HCT116 (cell line): ENCODE measurements at regions not wholly inside any gene's neighbourhood (a gene's known extent, or its start where the extent isn't known, plus 50 kb on each side); places are given as distances from the start of the nearest gene placed in this dataset.

Experiments
- MAX ChIP-seq: IDR thresholded peaks from 2 replicates; pipeline ENCODE4 v1.6.1; 2012
- ZNF274 ChIP-seq: fragments of 200-500 bp; sonication (Bioruptor generic); IDR thresholded peaks from 2 replicates; pipeline ENCODE4 v1.6.1; 2014; ENCODE audit warnings: mild to moderate bottlenecking, low read depth, low read length, inconsistent platforms
- TF ChIP-seq, protein P1 (sequence below), 3 experiments: fragments of 200-600 bp in 1 of 3; sonication (generic) in 1 of 3; IDR thresholded peaks in 2 of 3; conservative IDR thresholded peaks in 1 of 3; 2 replicates each; pipeline ENCODE4 v1.5.1; 2012 to 2017; ENCODE audit warnings: low read depth in 2 of 3, low read length in 2 of 3, antibody characterized with exemption in 1 of 3, borderline replicate concordance in 1 of 3, control low read depth in 1 of 3, mild to moderate bottlenecking in 1 of 3, mixed read lengths in 1 of 3, mixed run types in 1 of 3, moderate library complexity in 1 of 3; ENCODE audit not compliant: insufficient read depth in 1 of 3

DNA sequence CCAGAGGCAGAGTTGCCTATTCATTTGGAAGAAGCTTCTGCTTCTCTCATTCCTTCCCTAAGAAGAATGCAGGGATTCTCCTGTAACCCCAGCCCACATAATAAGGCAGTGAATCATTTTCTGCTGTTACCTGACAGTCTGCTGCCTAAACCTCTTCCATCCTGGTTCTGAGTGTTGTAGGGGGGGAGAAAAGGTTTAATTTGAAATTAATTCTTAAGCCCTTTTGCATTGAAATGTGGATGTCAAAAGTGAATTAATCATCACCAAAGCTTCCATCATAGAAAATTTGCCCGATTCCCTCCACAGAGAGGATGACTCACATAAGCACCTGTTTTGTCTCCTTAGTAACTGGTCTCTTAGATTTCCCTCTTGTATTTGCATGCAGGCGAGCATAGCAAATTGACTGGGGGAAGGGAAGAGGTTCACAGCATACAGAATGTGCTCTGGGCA, 146.7 kb upstream of the FNDC3A start:
- TF ChIP-seq ZNF274 (no peak), MAX (no peak)
- TF ChIP-seq, protein P1, sequence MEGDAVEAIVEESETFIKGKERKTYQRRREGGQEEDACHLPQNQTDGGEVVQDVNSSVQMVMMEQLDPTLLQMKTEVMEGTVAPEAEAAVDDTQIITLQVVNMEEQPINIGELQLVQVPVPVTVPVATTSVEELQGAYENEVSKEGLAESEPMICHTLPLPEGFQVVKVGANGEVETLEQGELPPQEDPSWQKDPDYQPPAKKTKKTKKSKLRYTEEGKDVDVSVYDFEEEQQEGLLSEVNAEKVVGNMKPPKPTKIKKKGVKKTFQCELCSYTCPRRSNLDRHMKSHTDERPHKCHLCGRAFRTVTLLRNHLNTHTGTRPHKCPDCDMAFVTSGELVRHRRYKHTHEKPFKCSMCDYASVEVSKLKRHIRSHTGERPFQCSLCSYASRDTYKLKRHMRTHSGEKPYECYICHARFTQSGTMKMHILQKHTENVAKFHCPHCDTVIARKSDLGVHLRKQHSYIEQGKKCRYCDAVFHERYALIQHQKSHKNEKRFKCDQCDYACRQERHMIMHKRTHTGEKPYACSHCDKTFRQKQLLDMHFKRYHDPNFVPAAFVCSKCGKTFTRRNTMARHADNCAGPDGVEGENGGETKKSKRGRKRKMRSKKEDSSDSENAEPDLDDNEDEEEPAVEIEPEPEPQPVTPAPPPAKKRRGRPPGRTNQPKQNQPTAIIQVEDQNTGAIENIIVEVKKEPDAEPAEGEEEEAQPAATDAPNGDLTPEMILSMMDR (IDR thresholded peaks at IDR 0.05 in 2 of 3, conservative IDR thresholded peaks at IDR 0.05 in 1 of 3; ENCODE audit: borderline replicate concordance in 1 of 3, insufficient read depth in 1 of 3, low read depth in 2 of 3, low read length in 2 of 3), result no peak
